ENCODE measurements at regions not wholly inside any gene's neighbourhood (a gene's known extent, or its start where the extent isn't known, plus 50 kb on each side); places are given as distances from the start of the nearest gene placed in this dataset.

DNA sequence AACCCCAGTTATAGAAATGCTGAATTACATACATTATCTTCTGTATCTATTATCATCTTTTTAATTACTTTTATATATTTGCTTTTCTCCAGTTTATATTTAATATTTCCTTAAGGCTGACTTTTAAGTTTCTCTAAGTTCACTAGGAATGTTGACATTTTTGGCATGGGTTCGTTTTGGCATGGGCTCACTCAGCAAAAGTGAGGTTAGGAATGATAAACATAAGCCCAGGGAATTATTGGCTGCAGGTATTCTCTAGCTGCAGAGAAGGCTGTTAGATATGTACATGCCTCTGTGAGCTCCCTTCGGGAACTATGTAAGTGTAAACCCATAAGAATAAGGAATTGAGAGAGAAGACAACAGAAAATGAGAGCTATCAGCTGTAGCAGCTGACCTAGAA, 63.6 kb upstream of the RAB18 start:
- TF ChIP-seq BACH2 (CRISPR knock-in tag; IDR thresholded peaks at IDR 0.05; ENCODE audit: borderline replicate concordance) (no peak), SNAI2 (CRISPR knock-in tag; IDR thresholded peaks at IDR 0.05) (no peak), TCF4 (CRISPR knock-in tag; IDR thresholded peaks at IDR 0.05; ENCODE audit: borderline replicate concordance) (no peak)
- TF ChIP-seq, protein P1, sequence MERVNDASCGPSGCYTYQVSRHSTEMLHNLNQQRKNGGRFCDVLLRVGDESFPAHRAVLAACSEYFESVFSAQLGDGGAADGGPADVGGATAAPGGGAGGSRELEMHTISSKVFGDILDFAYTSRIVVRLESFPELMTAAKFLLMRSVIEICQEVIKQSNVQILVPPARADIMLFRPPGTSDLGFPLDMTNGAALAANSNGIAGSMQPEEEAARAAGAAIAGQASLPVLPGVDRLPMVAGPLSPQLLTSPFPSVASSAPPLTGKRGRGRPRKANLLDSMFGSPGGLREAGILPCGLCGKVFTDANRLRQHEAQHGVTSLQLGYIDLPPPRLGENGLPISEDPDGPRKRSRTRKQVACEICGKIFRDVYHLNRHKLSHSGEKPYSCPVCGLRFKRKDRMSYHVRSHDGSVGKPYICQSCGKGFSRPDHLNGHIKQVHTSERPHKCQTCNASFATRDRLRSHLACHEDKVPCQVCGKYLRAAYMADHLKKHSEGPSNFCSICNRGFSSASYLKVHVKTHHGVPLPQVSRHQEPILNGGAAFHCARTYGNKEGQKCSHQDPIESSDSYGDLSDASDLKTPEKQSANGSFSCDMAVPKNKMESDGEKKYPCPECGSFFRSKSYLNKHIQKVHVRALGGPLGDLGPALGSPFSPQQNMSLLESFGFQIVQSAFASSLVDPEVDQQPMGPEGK (CRISPR knock-in tag; IDR thresholded peaks at IDR 0.05; ENCODE audit: borderline replicate concordance): no peak
